GM21390 (cell line): ENCODE measurements at regions not wholly inside any gene's neighbourhood (a gene's known extent, or its start where the extent isn't known, plus 50 kb on each side); places are given as distances from the start of the nearest gene placed in this dataset.

Experiments
- ATAC-seq: cut with Tn5 transposase; IDR thresholded peaks from one replicate; pipeline ENCODE4 v1.9.1; 2021; ENCODE audit not compliant: unreplicated experiment

- no peak for ATAC-seq
Observed at GRCh38 chr16:73145166-73145880, 97.4 kb upstream of the ZFHX3 start.

- no peak for ATAC-seq
Observed at GRCh38 chr16:73143576-73144422, 95.9 kb upstream of the ZFHX3 start.

GRCh38 chr16:73143002-73143401 lies 95.1 kb upstream of the ZFHX3 start:
- no peak for ATAC-seq

- no peak for ATAC-seq
Observed at GRCh38 chr16:73142053-73142854, 94.3 kb upstream of the ZFHX3 start.

- no peak for ATAC-seq
Observed at GRCh38 chr16:73140929-73141328, 93.0 kb upstream of the ZFHX3 start.

- ATAC-seq, result no peak
Observed at GRCh38 chr16:73131156-73131862, 83.4 kb upstream of the ZFHX3 start.

- no peak for ATAC-seq
Observed at GRCh38 chr16:73129455-73129854, 81.5 kb upstream of the ZFHX3 start.

GRCh38 chr16:73126525-73126853 lies 78.6 kb upstream of the ZFHX3 start:
- no peak for ATAC-seq

- ATAC-seq, result no peak
Observed at GRCh38 chr16:73125850-73126524, 78.1 kb upstream of the ZFHX3 start.

- no peak for ATAC-seq
Observed at GRCh38 chr16:73124665-73125375, 76.9 kb upstream of the ZFHX3 start.

- ATAC-seq, result no peak
Observed at GRCh38 chr16:73124097-73124652, 76.2 kb upstream of the ZFHX3 start.

GRCh38 chr16:73122604-73123391 lies 74.9 kb upstream of the ZFHX3 start:
- no peak for ATAC-seq

- ATAC-seq, result no peak
Observed at GRCh38 chr16:73116576-73116975, 68.6 kb upstream of the ZFHX3 start.

GRCh38 chr16:73113336-73113735 lies 65.4 kb upstream of the ZFHX3 start:
- ATAC-seq, result no peak

GRCh38 chr16:73108195-73108963 lies 60.5 kb upstream of the ZFHX3 start:
- ATAC-seq, result no peak

GRCh38 chr16:73107371-73107770 lies 59.4 kb upstream of the ZFHX3 start:
- ATAC-seq, result no peak

- ATAC-seq, result no peak
Observed at GRCh38 chr16:73106329-73107034, 58.6 kb upstream of the ZFHX3 start.
